ENCODE measurements at regions not wholly inside any gene's neighbourhood (a gene's known extent, or its start where the extent isn't known, plus 50 kb on each side); places are given as distances from the start of the nearest gene placed in this dataset.

GRCh38 chr12:61487728-61488127 is 772.5 kb upstream of the USP15 start:
- Histone ChIP-seq H3K9ac (ENCODE audit: insufficient read depth in 1 of 2, low read depth in 2 of 2, low read length in 2 of 2) (no peak overlapping the region), H4K20me1 (replicated peaks; ENCODE audit: control insufficient read depth, insufficient read depth, low read length) (no peaks in the 10 kb centered on the region), H3K27me3 (ENCODE audit: control insufficient read depth in 2 of 2, insufficient read depth in 2 of 2, low read length in 2 of 2) (no peaks in the 10 kb centered on the region), H3K79me2 (ENCODE audit: control insufficient read depth, insufficient read depth, low read length) (no peaks in the 10 kb centered on the region), H3K36me3 (ENCODE audit: control insufficient read depth, insufficient read depth, low read length) (no peaks in the 10 kb centered on the region), H2AFZ (ENCODE audit: low read depth, low read length) (no peak overlapping the region), H3K4me3 (no peak overlapping the region), H3K9me1 (ENCODE audit: control insufficient read depth, insufficient read depth, low read length) (no peaks in the 10 kb centered on the region), H3K4me1 (replicated peaks in 1 of 2; ENCODE audit: control insufficient read depth in 2 of 2, insufficient read depth in 2 of 2, low read length in 2 of 2) (no peaks in the 10 kb centered on the region), H3K4me2 (ENCODE audit: insufficient read depth, low read length) (no peak overlapping the region), H3K27ac (ENCODE audit: extremely low read depth, low read depth, low read length) (no peak overlapping the region), H3K9me3 (replicated peaks; ENCODE audit: control insufficient read depth, insufficient read depth, low read depth, low read length) (no peaks in the 10 kb centered on the region)
- ChIA-PET POLR2A (no interaction called here), CTCF (ENCODE audit: low intra/inter-chr PET ratio) (no interaction called here)
- BruUV-seq (replicated peaks), result no TSS peak
- in situ Hi-C loops (cut with MboI) (no loop called here), intact Hi-C loops (cut with micrococcal nuclease) (no loop called here)
- no peak for FAIRE-seq
- TF ChIP-seq ZNF175 (CRISPR knock-in tag; IDR thresholded peaks at IDR 0.05; ENCODE audit: low read depth), result no peak
- TF ChIP-seq JUN (IDR thresholded peaks at IDR 0.05; ENCODE audit: borderline replicate concordance, low read depth, low read length), result no peak
- TF ChIP-seq JUN (CRISPR knock-in tag; IDR thresholded peaks at IDR 0.05; ENCODE audit: borderline replicate concordance), result no peak
- TF ChIP-seq ATF4 (CRISPR knock-in tag; IDR thresholded peaks at IDR 0.05), result no peak
- no peak for TF ChIP-seq ZNF316 (IDR thresholded peaks at IDR 0.05)
- TF ChIP-seq BHLHE40 (IDR thresholded peaks at IDR 0.05; ENCODE audit: low read length), result no peak
- no peak for TF ChIP-seq NR2F6 (CRISPR knock-in tag; IDR thresholded peaks at IDR 0.05)
- no peak for TF ChIP-seq RBBP5 (IDR thresholded peaks at IDR 0.05; ENCODE audit: borderline replicate concordance, insufficient read depth, low read length, poor library complexity, severe bottlenecking)
- no peak for TF ChIP-seq ZNF583 (CRISPR knock-in tag; IDR thresholded peaks at IDR 0.05)
- TF ChIP-seq ZNF507 (tag; conservative IDR thresholded peaks at IDR 0.05), result no peak
- TF ChIP-seq HLTF (IDR thresholded peaks at IDR 0.05), result no peak
- TF ChIP-seq HSF4 (CRISPR knock-in tag; IDR thresholded peaks at IDR 0.05; ENCODE audit: borderline replicate concordance), result no peak
- TF ChIP-seq ZNF445 (CRISPR knock-in tag; IDR thresholded peaks at IDR 0.05; ENCODE audit: low read depth), result no peak
- TF ChIP-seq ZNF764 (CRISPR knock-in tag; IDR thresholded peaks at IDR 0.05; ENCODE audit: low read depth), result no peak
- TF ChIP-seq ZFP30 (CRISPR knock-in tag; IDR thresholded peaks at IDR 0.05; ENCODE audit: borderline replicate concordance), result no peak
- no peak for TF ChIP-seq ZNF146 (CRISPR knock-in tag; IDR thresholded peaks at IDR 0.05; ENCODE audit: unreplicated experiment)
- TF ChIP-seq LARP7 (IDR thresholded peaks at IDR 0.05), result no peak
- no peak for ATAC-seq
- no peak for DNase-seq (ENCODE audit: extremely low read depth in 1 of 4, low spot score in 3 of 4)

All from K562 (cell line).